Myocyte (in vitro differentiated cells): ENCODE measurements at regions not wholly inside any gene's neighbourhood (a gene's known extent, or its start where the extent isn't known, plus 50 kb on each side); places are given as distances from the start of the nearest gene placed in this dataset. TPM values are rescaled to one million over a fixed set of nuclear protein-coding genes. Genes with fewer than 3 reads are reported as not detected.
"Not testable (repeated sequence)": the region's sequence is repeated elsewhere in the genome, so short reads cannot be mapped to it uniquely, and the experiment has no call there.

ENCODE experiments used
- DNase-seq: peaks from one replicate; pipeline ENCODE4 v3.0.0-alpha.2; 2012; ENCODE audit warnings: low read depth
- microRNA counts: library from miRNA; unstranded; fragments of <30 nt; microRNA quantifications from one replicate; lab custom pipeline; 2016
- microRNA-seq: library from miRNA; unstranded; fragments of <30 nt; microRNA quantifications from one replicate; pipeline ENCODE4, GENCODE V29; 2016

DNA sequence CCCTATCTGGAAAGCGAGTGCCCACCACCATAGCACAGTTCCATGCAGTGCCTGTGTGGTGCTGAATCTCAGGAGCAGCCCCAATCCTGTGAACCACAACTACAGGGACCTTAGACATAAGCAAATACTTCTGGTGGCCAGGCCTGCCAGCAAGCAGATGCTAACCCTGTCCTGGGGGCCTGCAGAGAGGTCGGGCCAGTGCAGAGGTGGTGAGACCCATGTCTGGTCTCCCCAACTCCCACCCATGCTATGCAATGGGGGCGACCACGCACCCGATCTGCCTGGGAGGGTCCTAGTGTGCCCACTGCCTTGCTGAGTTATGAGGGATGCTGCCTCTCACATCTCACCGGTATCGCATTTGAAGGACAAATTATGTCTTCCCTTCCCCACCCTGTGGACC, 151.6 kb upstream of the ZNF337 start:
- no peak for DNase-seq

DNA sequence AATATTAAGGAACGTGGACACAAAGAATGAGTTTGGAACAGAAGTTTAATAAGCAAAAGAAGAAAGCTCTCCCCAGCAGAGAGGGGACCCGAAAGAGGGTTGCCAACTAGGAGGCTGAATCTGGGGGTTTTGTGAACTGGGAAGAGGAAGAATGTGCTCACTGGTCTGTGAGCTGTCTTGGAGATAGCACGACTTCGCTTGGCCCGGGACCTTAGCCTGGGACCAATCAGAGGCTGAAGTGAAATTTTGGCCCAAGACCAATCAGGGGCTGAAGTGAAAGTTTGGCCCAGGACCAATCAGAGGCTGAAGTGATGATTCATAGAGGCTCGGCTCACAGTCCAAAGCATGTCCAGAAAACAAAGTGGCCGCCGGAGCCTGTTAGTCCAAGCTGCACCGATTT, 148.0 kb upstream of the ZNF337 start:
- DNase-seq: not testable (repeated sequence)

- DNase-seq: not testable (repeated sequence)
Observed at GRCh38 chr20:25813511-25813910, 116.9 kb upstream of the ZNF337 start.

DNA sequence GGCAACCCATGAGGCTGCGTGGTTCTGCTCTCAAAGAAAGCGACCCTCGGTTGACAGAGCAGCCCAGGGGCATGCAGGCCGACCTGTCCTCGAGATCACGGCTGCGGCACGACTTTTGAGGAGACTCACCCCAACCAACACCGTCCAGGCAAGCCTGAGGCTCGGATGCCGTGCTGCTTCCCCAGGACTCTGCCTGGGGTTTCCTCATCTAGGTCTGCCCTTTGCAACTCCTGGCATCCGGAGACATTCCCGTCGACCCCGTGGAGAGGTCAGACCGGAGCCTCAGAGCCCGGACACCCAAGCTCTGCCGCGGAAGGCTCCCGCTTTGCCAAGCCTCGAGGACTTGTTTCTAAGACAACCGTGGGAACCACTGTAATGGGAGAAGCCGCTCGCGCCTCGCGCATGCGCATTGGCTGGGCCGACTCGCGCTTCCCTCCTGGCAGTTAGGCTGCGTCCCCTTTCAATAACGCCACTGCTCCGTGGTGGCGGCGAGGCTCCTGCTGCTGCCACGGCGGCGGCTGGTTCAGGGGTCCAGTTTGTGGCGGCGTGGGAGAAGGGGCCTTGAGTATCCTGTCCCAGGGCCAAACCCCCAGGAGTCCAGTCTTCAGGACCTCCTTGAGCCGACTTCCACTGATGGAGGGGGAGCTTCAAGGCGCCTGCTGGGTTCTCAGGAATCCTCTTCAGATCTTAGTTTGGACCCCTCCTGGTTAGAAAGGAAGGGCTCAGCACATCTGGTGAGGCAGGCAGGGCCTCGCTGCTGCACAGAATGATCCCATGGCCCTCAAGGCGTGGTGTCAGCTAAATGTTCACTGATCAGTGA, 101.7 kb upstream of the ZNF337 start:
- not testable (repeated sequence) for DNase-seq

DNA sequence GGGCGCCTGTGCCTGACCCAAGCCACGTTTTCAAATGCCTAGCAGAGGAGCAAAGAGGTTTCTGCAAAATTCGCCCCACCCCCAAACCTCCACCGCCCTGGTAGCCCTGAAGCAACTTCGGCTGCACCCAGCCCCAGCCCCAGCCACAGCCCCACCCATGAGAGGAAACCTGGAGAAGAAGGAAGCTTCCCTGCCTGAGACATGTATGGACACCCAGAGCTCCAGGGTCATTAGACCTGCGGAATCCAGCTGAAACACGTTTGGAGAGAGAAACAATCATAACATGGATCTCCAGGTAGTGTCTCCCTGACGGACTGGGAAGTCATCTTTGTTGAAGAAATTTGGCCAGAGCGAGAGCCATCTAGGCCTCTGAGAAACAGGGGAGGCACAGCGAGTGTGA, 100.4 kb upstream of the ZNF337 start:
- not testable (repeated sequence) for DNase-seq

DNA sequence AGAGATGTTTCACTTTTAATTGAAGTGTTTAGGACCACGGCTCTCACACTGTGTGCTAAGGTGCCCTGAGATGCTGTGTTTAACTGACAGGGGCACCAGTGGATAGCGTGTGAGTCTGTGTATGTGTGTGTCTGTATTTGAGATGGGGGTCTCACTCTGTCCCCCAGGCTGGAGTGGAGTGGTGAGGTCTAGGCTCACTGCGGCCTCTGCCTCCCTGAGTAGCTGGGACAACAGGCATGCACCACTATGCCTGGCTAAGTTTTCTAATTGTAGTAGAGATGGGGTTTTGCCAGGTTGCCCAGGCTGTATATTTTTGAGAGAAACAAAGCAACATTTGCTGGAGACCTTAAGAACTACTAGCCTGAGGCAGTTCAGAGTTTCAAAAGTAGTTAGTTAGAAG, 80.6 kb upstream of the ZNF337 start:
- DNase-seq: not testable (repeated sequence)

DNA sequence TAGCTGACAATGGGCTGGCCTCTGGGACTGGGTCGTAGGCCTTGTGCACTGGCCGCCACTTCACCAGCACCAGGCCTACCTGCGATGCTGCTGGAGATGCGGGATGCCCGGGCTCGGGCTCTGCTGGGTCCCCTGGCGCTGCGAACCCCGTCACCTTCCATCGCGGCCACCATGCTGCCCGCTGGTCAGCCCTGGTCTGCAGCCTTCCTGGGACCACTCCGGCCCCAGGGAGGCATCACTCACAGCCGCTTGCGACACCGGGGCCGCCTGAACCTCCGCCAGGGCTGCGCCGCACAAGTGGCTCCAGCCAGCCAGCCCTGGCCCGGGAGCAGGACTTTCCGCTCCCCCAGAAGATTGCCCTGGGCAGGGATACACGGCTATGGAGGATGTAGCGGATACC, 78.1 kb upstream of the ZNF337 start:
- DNase-seq: not testable (repeated sequence)

DNA sequence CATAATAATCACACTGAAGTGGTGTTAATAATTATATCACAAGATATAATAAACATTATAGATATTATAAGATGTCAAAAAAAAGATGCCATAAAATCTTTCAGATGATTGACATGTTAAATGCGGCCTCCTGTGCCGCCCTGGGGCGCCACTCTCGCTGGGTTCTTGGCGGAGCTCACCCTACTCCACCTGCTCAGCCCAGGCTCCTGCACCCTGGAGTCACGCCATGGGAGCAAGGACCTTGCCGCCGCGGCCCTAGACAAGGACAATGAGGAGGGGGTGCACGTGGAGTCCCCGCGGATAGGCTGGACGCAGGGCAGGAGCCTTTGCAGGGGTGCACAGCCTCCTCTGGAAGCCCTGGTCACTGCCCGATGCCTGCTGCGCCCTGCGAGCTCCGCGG, 77.5 kb upstream of the ZNF337 start:
- not testable (repeated sequence) for DNase-seq

GRCh38 chr20:25772437-25772836, 75.8 kb upstream of the ZNF337 start:
- DNase-seq: not testable (repeated sequence)

- DNase-seq: not testable (repeated sequence)
Observed at GRCh38 chr20:25771818-25772217, 75.2 kb upstream of the ZNF337 start.

DNA sequence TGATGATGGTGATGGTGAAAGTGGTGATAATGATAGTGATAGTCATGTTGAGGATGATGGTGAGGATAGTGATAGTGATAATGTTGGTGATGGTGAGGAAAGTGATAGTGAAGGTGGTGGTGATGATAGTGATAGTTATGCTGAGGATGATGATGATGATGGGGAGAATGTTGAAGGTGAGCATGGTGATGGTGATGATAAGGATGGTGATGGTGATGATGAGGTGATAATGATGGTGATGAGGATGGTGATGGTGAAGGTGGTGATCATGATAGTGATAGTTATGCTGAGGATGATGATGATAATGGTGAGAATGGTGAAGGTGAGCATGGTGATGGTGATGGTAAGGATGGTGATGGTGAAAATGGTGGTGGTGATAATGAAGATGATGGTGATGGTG, 64.9 kb upstream of the ZNF337 start:
- no peak for DNase-seq

DNA sequence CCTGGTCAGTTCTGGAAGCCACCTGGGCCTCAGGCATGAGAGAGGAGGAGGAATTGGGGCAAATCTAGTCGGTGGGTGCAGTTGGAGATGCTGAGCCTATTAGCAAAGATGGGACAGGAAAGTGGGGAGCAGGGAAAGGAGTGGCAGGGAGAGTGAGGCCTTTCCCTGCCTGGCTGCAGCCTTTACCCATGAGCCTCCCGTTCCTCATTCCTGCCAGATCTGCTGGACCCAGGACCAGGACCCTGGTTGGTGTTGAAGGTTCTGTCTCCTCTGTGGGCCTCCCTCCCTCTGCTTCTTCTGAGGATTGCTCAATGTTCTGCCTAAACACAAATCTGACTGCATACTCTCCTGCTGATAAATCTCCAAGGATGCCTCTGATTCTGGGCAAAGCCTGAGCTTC, 64.4 kb upstream of the ZNF337 start:
- not testable (repeated sequence) for DNase-seq

DNA sequence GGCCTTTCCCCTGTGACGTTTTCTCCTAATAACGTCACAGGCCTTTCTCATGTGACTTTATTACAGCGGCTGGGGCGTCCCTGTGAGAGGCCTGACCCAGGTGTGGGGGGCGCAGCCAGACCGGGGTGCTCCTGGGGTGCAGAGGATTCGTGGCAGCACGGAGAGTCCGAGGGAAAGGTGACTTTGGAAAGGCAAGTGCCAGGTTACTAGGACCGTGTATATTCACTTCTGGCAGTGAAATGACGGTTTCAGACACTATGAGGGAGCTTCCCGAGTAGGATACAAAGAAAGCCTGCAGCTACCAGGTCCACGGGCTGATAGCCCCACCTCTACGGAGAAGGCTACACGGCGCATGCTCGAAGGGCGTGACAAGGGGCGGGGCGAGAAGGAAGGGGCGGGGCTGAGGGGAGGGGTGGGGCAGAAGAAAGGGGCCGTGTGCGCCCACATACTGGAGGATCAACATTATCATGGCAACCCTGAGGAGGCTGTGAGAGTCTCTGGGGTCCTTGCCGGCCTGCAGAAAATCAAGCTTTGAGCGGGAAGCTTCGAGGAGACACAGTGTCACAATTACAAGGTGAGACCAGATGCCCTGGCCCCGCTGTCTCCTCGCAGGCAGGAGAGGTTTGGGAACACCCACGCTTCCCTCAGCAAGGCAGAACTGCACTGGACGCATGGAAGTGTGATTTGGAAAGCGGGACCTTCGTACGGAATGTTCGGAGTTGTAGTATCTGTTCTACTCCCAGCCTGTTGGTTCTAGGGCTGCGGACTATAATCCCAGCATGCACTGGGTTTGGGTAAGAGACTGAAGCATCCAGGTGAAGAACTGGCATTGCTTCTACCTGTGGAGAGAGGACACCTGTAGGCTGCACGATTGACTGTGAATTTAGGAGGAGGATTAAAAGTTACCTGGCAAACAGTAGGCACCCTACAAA, 54.4 kb upstream of the ZNF337 start:
- no peak for DNase-seq

DNA sequence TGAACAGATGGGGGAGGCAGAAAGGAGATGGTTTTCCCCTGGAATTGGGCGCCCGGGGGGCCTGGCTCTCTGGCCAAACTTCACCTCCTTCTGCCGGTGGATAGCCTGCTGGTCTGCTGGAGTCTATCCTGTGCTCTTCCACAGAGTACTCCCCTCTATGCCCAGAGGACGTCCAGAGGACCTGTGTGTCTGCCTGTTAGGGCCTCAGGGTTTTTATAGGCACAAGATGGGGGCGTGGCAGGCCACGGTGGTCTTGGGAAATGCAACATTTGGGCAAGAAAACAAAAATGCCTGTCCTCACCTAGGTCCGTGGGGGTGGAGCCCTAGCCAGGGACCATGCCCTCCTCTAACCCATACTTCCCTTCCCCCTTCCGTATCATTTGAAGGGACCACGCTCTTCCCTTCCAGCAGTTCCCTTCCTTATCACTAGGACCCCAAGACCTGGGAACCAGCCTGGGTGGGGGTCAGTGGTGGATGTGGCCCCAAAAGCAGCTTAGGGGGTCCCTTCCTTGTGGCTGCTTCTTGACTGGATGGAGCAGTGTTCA, 53.6 kb upstream of the ZNF337 start:
- no peak for DNase-seq

GRCh38 chr20:25749649-25750048, 53.0 kb upstream of the ZNF337 start:
- no peak for DNase-seq

MicroRNAs encoded in the stretch of these regions (microRNA counts, 767-probe panel; counts per million panel counts)
- microRNA hsa-miR-663a (lab: Ali Mortazavi, UCI): not detected

Small RNA genes in the stretch of these regions (microRNA-seq; reads per million reads assigned to microRNA genes)
- gene MIR663A: not detected
